ENCODE measurements at regions not wholly inside any gene's neighbourhood (a gene's known extent, or its start where the extent isn't known, plus 50 kb on each side); places are given as distances from the start of the nearest gene placed in this dataset.

- TF ChIP-seq CTCF (IDR thresholded peaks at IDR 0.05) = no peak
- no peak for TF ChIP-seq EP300 (IDR thresholded peaks at IDR 0.05)
Observed at GRCh38 chrX:122220644-122221373, 963.3 kb upstream of the GRIA3 start.
